ENCODE measurements at regions not wholly inside any gene's neighbourhood (a gene's known extent, or its start where the extent isn't known, plus 50 kb on each side); places are given as distances from the start of the nearest gene placed in this dataset.
"Not testable (repeated sequence)": the region's sequence is repeated elsewhere in the genome, so short reads cannot be mapped to it uniquely, and the experiment has no call there.

- not testable (repeated sequence) for H3K27me3 Mint-ChIP-seq; H3K27ac Mint-ChIP-seq (ENCODE audit: low read depth); ATAC-seq (replicated peaks; ENCODE audit: extremely low read depth, poor library complexity, severe bottlenecking); H3K4me1 Mint-ChIP-seq; H3K36me3 Mint-ChIP-seq (ENCODE audit: insufficient read depth); H3K4me3 Mint-ChIP-seq; DNase-seq (ENCODE audit: low spot score in 2 of 2)
- peaks cover 14% of the 10 kb centered on the region for H3K9me3 Mint-ChIP-seq
These were observed 305.8 kb upstream of the POTED start for GRCh38 chr21:13303763-13304162.

GRCh38 chr21:13304901-13305300, 304.7 kb upstream of the POTED start:
- not testable (repeated sequence) for H3K4me3 Mint-ChIP-seq; H3K27ac Mint-ChIP-seq (ENCODE audit: low read depth); DNase-seq (ENCODE audit: low spot score in 2 of 2); H3K36me3 Mint-ChIP-seq (ENCODE audit: insufficient read depth); H3K27me3 Mint-ChIP-seq; H3K4me1 Mint-ChIP-seq; ATAC-seq (replicated peaks; ENCODE audit: extremely low read depth, poor library complexity, severe bottlenecking)
- peaks cover 14% of the 10 kb centered on the region for H3K9me3 Mint-ChIP-seq

- not testable (repeated sequence) for H3K4me1 Mint-ChIP-seq; H3K27me3 Mint-ChIP-seq; H3K27ac Mint-ChIP-seq (ENCODE audit: low read depth); ATAC-seq (replicated peaks; ENCODE audit: extremely low read depth, poor library complexity, severe bottlenecking); H3K9me3 Mint-ChIP-seq; DNase-seq (ENCODE audit: low spot score in 2 of 2); H3K36me3 Mint-ChIP-seq (ENCODE audit: insufficient read depth); H3K4me3 Mint-ChIP-seq
These were observed 299.5 kb upstream of the POTED start for GRCh38 chr21:13310120-13310519.

GRCh38 chr21:13310570-13311524, 298.7 kb upstream of the POTED start:
- ATAC-seq (replicated peaks; ENCODE audit: extremely low read depth, poor library complexity, severe bottlenecking), result peak; percentile 46
- DNase-seq (ENCODE audit: low spot score in 2 of 2); H3K4me1 Mint-ChIP-seq; H3K9me3 Mint-ChIP-seq; H3K36me3 Mint-ChIP-seq (ENCODE audit: insufficient read depth); H3K4me3 Mint-ChIP-seq; H3K27ac Mint-ChIP-seq (ENCODE audit: low read depth); H3K27me3 Mint-ChIP-seq: not testable (repeated sequence)

- not testable (repeated sequence) for H3K4me3 Mint-ChIP-seq; H3K27ac Mint-ChIP-seq (ENCODE audit: low read depth); H3K36me3 Mint-ChIP-seq (ENCODE audit: insufficient read depth); H3K27me3 Mint-ChIP-seq; DNase-seq (ENCODE audit: low spot score in 2 of 2); H3K4me1 Mint-ChIP-seq; ATAC-seq (replicated peaks; ENCODE audit: extremely low read depth, poor library complexity, severe bottlenecking)
- H3K9me3 Mint-ChIP-seq, result peaks cover 18% of the 10 kb centered on the region
These were observed 290.9 kb upstream of the POTED start for GRCh38 chr21:13318718-13319117.

- H3K4me1 Mint-ChIP-seq; H3K4me3 Mint-ChIP-seq; DNase-seq (ENCODE audit: low spot score in 2 of 2); H3K27me3 Mint-ChIP-seq; H3K36me3 Mint-ChIP-seq (ENCODE audit: insufficient read depth); H3K27ac Mint-ChIP-seq (ENCODE audit: low read depth); ATAC-seq (replicated peaks; ENCODE audit: extremely low read depth, poor library complexity, severe bottlenecking): not testable (repeated sequence)
- H3K9me3 Mint-ChIP-seq, result peaks cover 19% of the 10 kb centered on the region
These were observed 287.7 kb upstream of the POTED start for GRCh38 chr21:13321919-13322318.

GRCh38 chr21:13340670-13341234, 268.8 kb upstream of the POTED start:
- H3K36me3 Mint-ChIP-seq (ENCODE audit: insufficient read depth); H3K4me3 Mint-ChIP-seq: not testable (repeated sequence)

GRCh38 chr21:13351521-13351920, 258.1 kb upstream of the POTED start:
- ATAC-seq (replicated peaks; ENCODE audit: extremely low read depth, poor library complexity, severe bottlenecking); H3K36me3 Mint-ChIP-seq (ENCODE audit: insufficient read depth); H3K27ac Mint-ChIP-seq (ENCODE audit: low read depth); H3K27me3 Mint-ChIP-seq; DNase-seq (ENCODE audit: low spot score in 2 of 2); H3K4me1 Mint-ChIP-seq; H3K9me3 Mint-ChIP-seq; H3K4me3 Mint-ChIP-seq: not testable (repeated sequence)

More at GRCh38 chr21:13340670-13341234, 268.8 kb upstream of the POTED start:
- not testable (repeated sequence) for H3K27me3 Mint-ChIP-seq; H3K27ac Mint-ChIP-seq (ENCODE audit: low read depth); H3K4me1 Mint-ChIP-seq; H3K9me3 Mint-ChIP-seq; ATAC-seq (replicated peaks; ENCODE audit: extremely low read depth, poor library complexity, severe bottlenecking); DNase-seq (ENCODE audit: low spot score in 2 of 2)

- not testable (repeated sequence) for H3K27me3 Mint-ChIP-seq; H3K27ac Mint-ChIP-seq (ENCODE audit: low read depth); ATAC-seq (replicated peaks; ENCODE audit: extremely low read depth, poor library complexity, severe bottlenecking); H3K9me3 Mint-ChIP-seq; DNase-seq (ENCODE audit: low spot score in 2 of 2); H3K36me3 Mint-ChIP-seq (ENCODE audit: insufficient read depth); H3K4me1 Mint-ChIP-seq; H3K4me3 Mint-ChIP-seq
These were observed 249.4 kb upstream of the POTED start for GRCh38 chr21:13360175-13360574.

GRCh38 chr21:13368200-13368599, 241.4 kb upstream of the POTED start:
- Mint-ChIP-seq H3K4me1 (no peaks in the 10 kb centered on the region), H3K36me3 (ENCODE audit: insufficient read depth) (no peaks in the 10 kb centered on the region), H3K27ac (ENCODE audit: low read depth) (no peak overlapping the region), H3K9me3 (peaks cover 10% of the 10 kb centered on the region), H3K4me3 (no peak overlapping the region), H3K27me3 (peaks cover 8% of the 10 kb centered on the region)
- DNase-seq (ENCODE audit: low spot score in 2 of 2), result no peak
- ATAC-seq (replicated peaks; ENCODE audit: extremely low read depth, poor library complexity, severe bottlenecking), result no peak

GRCh38 chr21:13372721-13373120, 236.9 kb upstream of the POTED start:
- not testable (repeated sequence) for H3K27me3 Mint-ChIP-seq; H3K9me3 Mint-ChIP-seq; ATAC-seq (replicated peaks; ENCODE audit: extremely low read depth, poor library complexity, severe bottlenecking); H3K4me1 Mint-ChIP-seq; H3K36me3 Mint-ChIP-seq (ENCODE audit: insufficient read depth); H3K27ac Mint-ChIP-seq (ENCODE audit: low read depth); DNase-seq (ENCODE audit: low spot score in 2 of 2); H3K4me3 Mint-ChIP-seq

- not testable (repeated sequence) for H3K27me3 Mint-ChIP-seq
These were observed 230.6 kb upstream of the POTED start for GRCh38 chr21:13378943-13379342.

GRCh38 chr21:13379566-13379965, 230.0 kb upstream of the POTED start:
- H3K9me3 Mint-ChIP-seq; H3K4me3 Mint-ChIP-seq; H3K27me3 Mint-ChIP-seq; H3K27ac Mint-ChIP-seq (ENCODE audit: low read depth); H3K4me1 Mint-ChIP-seq; DNase-seq (ENCODE audit: low spot score in 2 of 2); H3K36me3 Mint-ChIP-seq (ENCODE audit: insufficient read depth); ATAC-seq (replicated peaks; ENCODE audit: extremely low read depth, poor library complexity, severe bottlenecking): not testable (repeated sequence)

More at GRCh38 chr21:13378943-13379342, 230.6 kb upstream of the POTED start:
- not testable (repeated sequence) for DNase-seq (ENCODE audit: low spot score in 2 of 2); H3K4me3 Mint-ChIP-seq; H3K4me1 Mint-ChIP-seq; H3K9me3 Mint-ChIP-seq; H3K27ac Mint-ChIP-seq (ENCODE audit: low read depth); ATAC-seq (replicated peaks; ENCODE audit: extremely low read depth, poor library complexity, severe bottlenecking); H3K36me3 Mint-ChIP-seq (ENCODE audit: insufficient read depth)

Measured in central memory CD8-positive, alpha-beta T cell (primary cell).